Stimulated activated CD4-positive, alpha-beta T cell treated with anti-CD3 and anti-CD28 coated beads, Interleukin-1b, Interleukin-23, amount 100 ng/mL, for 24 hours (primary cell): ENCODE measurements at regions not wholly inside any gene's neighbourhood (a gene's known extent, or its start where the extent isn't known, plus 50 kb on each side); places are given as distances from the start of the nearest gene placed in this dataset.
"Not testable (repeated sequence)": the region's sequence is repeated elsewhere in the genome, so short reads cannot be mapped to it uniquely, and the experiment has no call there.

Experiments used
- DNase-seq, 4 experiments: peaks; one replicate each; pipeline ENCODE4 v3.0.0-alpha.2; 2020; ENCODE audit warnings: low read depth in 4 of 4, low spot score in 1 of 4

GRCh38 chr6:165799391-165800153, 136.5 kb upstream of the PDE10A start:
- DNase-seq, result no peak

GRCh38 chr6:165798991-165799390, 135.9 kb upstream of the PDE10A start:
- DNase-seq, result no peak

GRCh38 chr6:165794179-165794601, 131.1 kb upstream of the PDE10A start:
- DNase-seq, result no peak

- no peak for DNase-seq
These were observed 130.3 kb upstream of the PDE10A start for GRCh38 chr6:165793287-165793825.

- DNase-seq, result no peak
These were observed 128.9 kb upstream of the PDE10A start for GRCh38 chr6:165791876-165792437.

GRCh38 chr6:165791306-165791705, 128.3 kb upstream of the PDE10A start:
- no peak for DNase-seq

GRCh38 chr6:165782812-165783211, 119.8 kb upstream of the PDE10A start:
- no peak for DNase-seq

- no peak for DNase-seq
These were observed 119.1 kb upstream of the PDE10A start for GRCh38 chr6:165782134-165782533.

GRCh38 chr6:165777680-165778079, 114.6 kb upstream of the PDE10A start:
- DNase-seq, result no peak

GRCh38 chr6:165776691-165777090, 113.7 kb upstream of the PDE10A start:
- DNase-seq, result no peak

GRCh38 chr6:165775721-165776120, 112.7 kb upstream of the PDE10A start:
- no peak for DNase-seq

GRCh38 chr6:165774903-165775601, 112.0 kb upstream of the PDE10A start:
- DNase-seq, result no peak

- DNase-seq, result no peak
These were observed 107.5 kb upstream of the PDE10A start for GRCh38 chr6:165770397-165771082.

GRCh38 chr6:165769884-165770283, 106.8 kb upstream of the PDE10A start:
- no peak for DNase-seq

- no peak for DNase-seq
These were observed 106.4 kb upstream of the PDE10A start for GRCh38 chr6:165769401-165769800.

- no peak for DNase-seq
These were observed 105.9 kb upstream of the PDE10A start for GRCh38 chr6:165768961-165769360.

GRCh38 chr6:165767228-165767627, 104.2 kb upstream of the PDE10A start:
- no peak for DNase-seq

GRCh38 chr6:165766457-165766856, 103.4 kb upstream of the PDE10A start:
- DNase-seq, result no peak

- DNase-seq, result no peak
These were observed 103.0 kb upstream of the PDE10A start for GRCh38 chr6:165766026-165766425.

GRCh38 chr6:165765256-165765655, 102.2 kb upstream of the PDE10A start:
- not testable (repeated sequence) for DNase-seq

- no peak for DNase-seq
These were observed 99.8 kb upstream of the PDE10A start for GRCh38 chr6:165762876-165763275.
